ENCODE measurements at regions not wholly inside any gene's neighbourhood (a gene's known extent, or its start where the extent isn't known, plus 50 kb on each side); places are given as distances from the start of the nearest gene placed in this dataset.

DNA sequence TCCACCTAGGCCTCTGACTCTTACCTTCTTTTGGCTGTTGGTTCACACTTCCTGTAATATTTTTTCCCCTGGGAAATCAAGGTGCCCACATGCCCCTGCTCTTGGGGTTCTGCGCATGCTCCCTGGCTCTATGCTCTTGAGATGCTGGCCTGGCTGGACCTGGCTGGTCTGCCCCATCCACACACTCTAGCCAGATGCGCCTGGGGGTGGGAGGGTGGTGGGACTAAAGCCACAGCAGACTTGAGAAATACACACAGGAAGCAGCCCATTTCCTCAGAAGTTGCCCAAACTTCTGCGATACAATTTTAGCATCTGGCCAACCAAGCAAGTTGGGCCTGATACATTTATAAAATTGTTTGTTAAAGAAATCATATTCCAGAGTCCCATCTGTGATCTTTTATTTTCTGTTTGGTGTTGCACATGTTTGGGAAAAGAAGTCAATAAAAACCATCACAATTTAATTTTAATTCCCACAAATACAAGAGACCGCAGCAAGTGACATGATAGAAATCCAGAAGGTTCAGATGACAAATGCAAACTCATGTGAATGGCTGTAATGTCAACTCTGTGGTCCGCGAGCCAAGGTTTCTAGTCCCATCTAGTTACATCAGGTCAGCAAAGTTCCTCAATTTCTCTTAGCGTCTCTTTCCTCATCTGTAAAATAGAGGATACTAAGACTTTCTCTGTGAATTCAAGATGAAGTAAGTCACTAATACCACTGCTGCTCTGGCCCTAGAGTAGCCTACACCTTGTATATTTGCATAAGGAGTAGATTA is 55.9 kb upstream of the MEF2A start:
- DNase-seq (ENCODE audit: low read depth) = no peak

GRCh38 chr15:99511531-99511865 is 54.3 kb upstream of the MEF2A start:
- DNase-seq (ENCODE audit: low read depth) = no peak

DNA sequence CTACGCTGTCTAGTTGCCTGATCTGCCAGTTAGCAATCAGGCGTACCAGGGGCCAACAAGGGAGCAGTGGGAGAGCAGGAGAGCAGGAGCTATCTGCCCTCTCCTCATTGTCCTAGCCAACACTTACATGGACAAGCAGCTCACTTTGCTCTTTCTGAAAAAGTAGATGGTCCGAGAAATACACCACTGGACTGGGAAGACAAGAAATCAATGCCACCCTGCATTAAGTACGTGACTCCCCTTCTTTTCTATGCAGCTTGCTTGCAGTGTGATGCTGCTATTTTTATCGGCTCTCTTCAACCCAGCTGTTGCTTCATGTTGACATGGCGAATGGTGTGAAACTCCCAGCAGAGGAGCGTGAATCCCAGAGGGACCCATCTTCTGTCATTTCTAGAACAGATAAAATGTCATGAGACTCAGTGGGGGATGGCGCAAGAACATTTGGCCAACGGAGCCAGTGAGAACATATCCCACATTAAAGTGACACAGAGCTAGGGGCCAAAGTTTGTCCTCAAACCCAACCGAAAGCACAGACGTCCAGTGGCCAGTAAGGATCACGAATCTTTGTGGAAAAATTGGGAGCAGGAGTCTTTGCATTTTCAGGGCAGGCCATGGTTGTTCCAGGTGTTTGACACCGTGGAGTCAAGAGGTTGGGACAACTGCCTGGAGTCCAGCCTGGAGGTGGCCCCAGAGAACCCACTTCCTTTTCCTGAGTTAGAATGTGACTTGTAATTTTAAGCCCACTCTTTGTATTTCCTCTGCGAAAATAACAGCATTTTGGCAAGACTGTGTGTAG is 53.7 kb upstream of the MEF2A start:
- DNase-seq (ENCODE audit: low read depth) = no peak

DNA sequence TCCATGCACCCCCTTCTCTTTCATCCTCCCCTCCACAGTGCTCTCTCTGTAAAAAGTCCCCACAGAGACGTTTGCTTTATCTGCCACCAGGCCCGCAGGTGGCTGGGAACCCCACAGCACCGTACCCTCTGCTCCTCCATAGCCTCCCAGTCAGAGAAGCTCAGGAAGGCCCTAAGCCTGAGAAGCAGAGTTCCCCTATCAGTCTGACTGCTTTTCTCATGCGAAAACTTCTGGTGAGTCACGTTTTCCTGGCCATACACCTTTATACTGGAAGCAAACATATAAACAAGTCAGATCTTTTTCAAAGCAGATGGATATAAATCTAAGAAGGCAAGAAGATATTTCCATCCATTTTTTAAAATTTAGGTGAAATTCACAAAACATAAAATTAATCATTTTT is 51.5 kb upstream of the MEF2A start:
- no peak for DNase-seq (ENCODE audit: low read depth)
